NCI-H2196 (cell line): ENCODE measurements at regions not wholly inside any gene's neighbourhood (a gene's known extent, or its start where the extent isn't known, plus 50 kb on each side); places are given as distances from the start of the nearest gene placed in this dataset.
"Not testable (repeated sequence)": the region's sequence is repeated elsewhere in the genome, so short reads cannot be mapped to it uniquely, and the experiment has no call there.

Experiments
- DNase-seq: peaks from one replicate; lab custom pipeline; 2025; ENCODE audit not compliant: unreplicated experiment; lab: John Stamatoyannopoulos, UW

- not testable (repeated sequence) for DNase-seq
Measured at GRCh38 chr7:86375602-86376001, 268.1 kb upstream of the GRM3 start.

- DNase-seq = no peak
Measured at GRCh38 chr7:86372262-86372661, 271.4 kb upstream of the GRM3 start.

GRCh38 chr7:86366946-86367345 is 276.8 kb upstream of the GRM3 start:
- DNase-seq = no peak

GRCh38 chr7:86340407-86340806 is 303.3 kb upstream of the GRM3 start:
- DNase-seq = not testable (repeated sequence)

- DNase-seq = no peak
Measured at GRCh38 chr7:86339051-86339450, 304.7 kb upstream of the GRM3 start.

- DNase-seq = no peak
Measured at GRCh38 chr7:86328801-86329433, 314.8 kb upstream of the GRM3 start.

GRCh38 chr7:86326847-86327246 is 316.9 kb upstream of the GRM3 start:
- DNase-seq = no peak

- no peak for DNase-seq
Measured at GRCh38 chr7:86320889-86321288, 322.8 kb upstream of the GRM3 start.

GRCh38 chr7:86320341-86320740 is 323.4 kb upstream of the GRM3 start:
- no peak for DNase-seq

GRCh38 chr7:86313842-86314241 is 329.9 kb upstream of the GRM3 start:
- DNase-seq = no peak

- no peak for DNase-seq
Measured at GRCh38 chr7:86301301-86301700, 342.4 kb upstream of the GRM3 start.

GRCh38 chr7:86295526-86295925 is 348.2 kb upstream of the GRM3 start:
- DNase-seq = no peak

- no peak for DNase-seq
Measured at GRCh38 chr7:86282014-86282682, 361.6 kb upstream of the GRM3 start.

GRCh38 chr7:86280150-86280549 is 363.6 kb upstream of the GRM3 start:
- DNase-seq = no peak

GRCh38 chr7:86262781-86263180 is 380.9 kb upstream of the GRM3 start:
- DNase-seq = no peak

- DNase-seq = no peak
Measured at GRCh38 chr7:86257894-86258293, 385.8 kb upstream of the GRM3 start.

- DNase-seq = no peak
Measured at GRCh38 chr7:86252406-86252805, 391.3 kb upstream of the GRM3 start.

- no peak for DNase-seq
Measured at GRCh38 chr7:86248977-86249376, 394.7 kb upstream of the GRM3 start.

GRCh38 chr7:86243171-86243570 is 400.5 kb upstream of the GRM3 start:
- no peak for DNase-seq

GRCh38 chr7:86226191-86226590 is 417.5 kb upstream of the GRM3 start:
- DNase-seq = no peak

- DNase-seq = no peak
Measured at GRCh38 chr7:86222806-86223205, 420.9 kb upstream of the GRM3 start.

- no peak for DNase-seq
Measured at GRCh38 chr7:86214734-86215133, 429.0 kb upstream of the GRM3 start.

GRCh38 chr7:86212976-86213375 is 430.7 kb upstream of the GRM3 start:
- no peak for DNase-seq
